K562 (cell line): ENCODE measurements at regions not wholly inside any gene's neighbourhood (a gene's known extent, or its start where the extent isn't known, plus 50 kb on each side); places are given as distances from the start of the nearest gene placed in this dataset.

Experiments used
- ATAC-seq: fragments of 200-7000 bp; cut with Tn5 transposase; 3 replicates; pipeline ENCODE4 v1.9.1; 2020; ENCODE audit warnings: moderate library complexity
- BruUV-seq: library from RNA; stranded (reverse); fragments of 400-500 nt; replicated peaks from 2 replicates; lab custom pipeline; 2021; lab: Mats Ljungman, UMichigan
- CTCF ChIA-PET: fragments of 300-600 bp; formaldehyde crosslinking; extraction: SDS; loops from one replicate; lab custom pipeline; 2021; ENCODE audit warnings: low intra/inter-chr PET ratio; lab: Yijun Ruan, JAX
- POLR2A ChIA-PET: fragments of 300-600, 350-650 bp; sonication (Branson Sonifier 250); formaldehyde crosslinking; extraction: SDS; loops from one replicate; lab custom pipeline; 2021; ENCODE audit warnings: antibody characterized with exemption, inconsistent platforms; lab: Yijun Ruan, JAX
- DNase-seq, 4 experiments: peaks; one replicate each; pipeline versions ENCODE4 v3.0.0 to v3.0.0-alpha.2; 2011 to 2018; ENCODE audit warnings: low spot score in 3 of 4, mixed read lengths in 3 of 4; ENCODE audit errors: extremely low read depth in 1 of 4
- FAIRE-seq: peaks from 2 replicates; lab custom pipeline; 2011; peaks lifted over from hg19 to GRCh38; lab: Jason Lieb, UNC
- H2AFZ ChIP-seq: 2 replicates; pipeline ENCODE4 v1.6.0; 2011; ENCODE audit warnings: low read depth, low read length, control low read depth, inconsistent platforms
- H3K27ac ChIP-seq: fragments of 200-600 bp; 3 replicates; pipeline ENCODE4 v1.8.0; 2011; ENCODE audit warnings: low read depth, mild to moderate bottlenecking, control low read depth, inconsistent platforms, low read length, moderate library complexity, mixed read lengths; ENCODE audit errors: extremely low read depth
- H3K27me3 ChIP-seq, 2 experiments: fragments of 300-600 bp in 1 of 2; 2 replicates in 1 of 2; 3 replicates in 1 of 2; pipeline versions ENCODE4 v1.6.0 to v1.8.0; 2011; ENCODE audit warnings: inconsistent platforms in 2 of 2, low read length in 2 of 2, mild to moderate bottlenecking in 1 of 2, mixed read lengths in 1 of 2, moderate library complexity in 1 of 2; ENCODE audit not compliant: control insufficient read depth in 2 of 2, insufficient read depth in 2 of 2
- H3K36me3 ChIP-seq: fragments of 300-600 bp; 3 replicates; pipeline ENCODE4 v1.8.0; 2011; ENCODE audit warnings: mild to moderate bottlenecking, low read length, inconsistent platforms; ENCODE audit not compliant: control insufficient read depth, insufficient read depth
- H3K4me1 ChIP-seq, 2 experiments: fragments of 200-600 bp in 1 of 2; replicated peaks in 1 of 2; 2 replicates in 1 of 2; 3 replicates in 1 of 2; pipeline versions ENCODE4 v1.5.1 to v1.8.0; 2011; ENCODE audit warnings: inconsistent platforms in 2 of 2, low read length in 2 of 2, mild to moderate bottlenecking in 1 of 2, mixed read lengths in 1 of 2, moderate library complexity in 1 of 2; ENCODE audit not compliant: control insufficient read depth in 2 of 2, insufficient read depth in 2 of 2
- H3K4me2 ChIP-seq: 2 replicates; pipeline ENCODE4 v1.6.1; 2011; ENCODE audit warnings: low read length, control low read depth, inconsistent platforms, mixed read lengths; ENCODE audit not compliant: insufficient read depth
- H3K4me3 ChIP-seq: fragments of 200-600 bp; sonication (generic), shearing (Covaris generic); 2 replicates; pipeline ENCODE4 v1.5.1; 2016; ENCODE audit warnings: control low read depth, inconsistent platforms
- H3K79me2 ChIP-seq: fragments of 200-600 bp; 3 replicates; pipeline ENCODE4 v1.8.0; 2011; ENCODE audit warnings: low read length, inconsistent platforms; ENCODE audit not compliant: control insufficient read depth, insufficient read depth
- H3K9ac ChIP-seq, 2 experiments: 2 replicates each; pipeline versions ENCODE4 v1.6.0 to v1.6.1; 2011; ENCODE audit warnings: low read depth in 2 of 2, low read length in 2 of 2, control low read depth in 1 of 2, inconsistent platforms in 1 of 2, mild to moderate bottlenecking in 1 of 2, mixed read lengths in 1 of 2; ENCODE audit not compliant: insufficient read depth in 1 of 2
- H3K9me1 ChIP-seq: one replicate; pipeline ENCODE4 v1.6.0; 2011; ENCODE audit warnings: inconsistent platforms, mild to moderate bottlenecking, low read length, moderate library complexity; ENCODE audit not compliant: control insufficient read depth, insufficient read depth
- H3K9me3 ChIP-seq: replicated peaks from 2 replicates; pipeline ENCODE4 v1.5.1; 2011; ENCODE audit warnings: low read depth, low read length, inconsistent platforms; ENCODE audit not compliant: control insufficient read depth, insufficient read depth
- H4K20me1 ChIP-seq: replicated peaks from 2 replicates; pipeline ENCODE4 v1.6.1; 2011; ENCODE audit warnings: low read length, inconsistent platforms, mixed read lengths; ENCODE audit not compliant: control insufficient read depth, insufficient read depth
- ATF1 ChIP-seq, 2 experiments: fragments of 450-650 bp in 1 of 2; IDR thresholded peaks; 2 replicates each; pipeline ENCODE4 v1.6.1; 2016; ENCODE audit warnings: missing compliant biosample characterization in 1 of 2, missing genetic modification characterization in 1 of 2
- KLF16 ChIP-seq: IDR thresholded peaks from 2 replicates; pipeline ENCODE4 v1.6.1; 2016; ENCODE audit warnings: antibody characterized with exemption
- NONO ChIP-seq, 2 experiments: fragments of 200-400 bp in 1 of 2; fragments of 450-650 bp in 1 of 2; formaldehyde crosslinking in 1 of 2; IDR thresholded peaks; 2 replicates each; pipeline ENCODE4 v1.6.1; 2017; ENCODE audit warnings: low read depth in 2 of 2, mild to moderate bottlenecking in 2 of 2, moderate library complexity in 2 of 2, low read length in 1 of 2
- RHOXF2B ChIP-seq: fragments of 250-450 bp; sonication (Bioruptor Pico); conservative IDR thresholded peaks from 2 replicates; pipeline ENCODE4 v1.5.1; 2021
- SREBF2 ChIP-seq: sonication (generic); formaldehyde crosslinking; IDR thresholded peaks from 2 replicates; pipeline ENCODE4 v1.4.0; 2020; ENCODE audit warnings: mild to moderate bottlenecking, missing genetic modification reagents
- ZC3H8 ChIP-seq: fragments of 450-650 bp; IDR thresholded peaks from 2 replicates; pipeline ENCODE4 v1.6.1; 2017
- ZNF239 ChIP-seq: fragments of 250-450 bp; sonication (Bioruptor Pico); IDR thresholded peaks from 2 replicates; pipeline ENCODE4 v1.4.0; 2020; ENCODE audit warnings: mild to moderate bottlenecking
- ZSCAN29 ChIP-seq: fragments of 450-650 bp; IDR thresholded peaks from 2 replicates; pipeline ENCODE4 v1.6.1; 2017
- in situ Hi-C: fragments of 300-500 bp; cut with MboI; formaldehyde crosslinking; loops from 4 replicates; pipeline ENCODE4 v1.15.0; 2018; ENCODE audit warnings: inconsistent platforms, mixed read lengths
- intact Hi-C: fragments of 100-400 bp; cut with micrococcal nuclease; formaldehyde crosslinking; loops from 2 replicates; pipeline ENCODE4 v1.14.2; 2022
- TF ChIP-seq, protein P1 (sequence below), 2 experiments: IDR thresholded peaks; 2 replicates each; pipeline ENCODE4 v1.6.1; 2012; ENCODE audit warnings: improper control_type of control experiment in 2 of 2, low read depth in 2 of 2, low read length in 2 of 2, borderline replicate concordance in 1 of 2
- TF ChIP-seq, protein P2 (sequence below): sonication (generic); formaldehyde crosslinking; IDR thresholded peaks from 2 replicates; pipeline ENCODE4 v1.8.1; 2023; ENCODE audit warnings: mild to moderate bottlenecking, missing genetic modification reagents, moderate library complexity
- TF ChIP-seq, protein P3 (sequence below): fragments of 250-450 bp; sonication (Bioruptor Pico); IDR thresholded peaks from 2 replicates; pipeline ENCODE4 v1.5.0; 2021
- TF ChIP-seq, protein P4 (sequence below), 2 experiments: fragments of 450-650 bp in 1 of 2; sonication (generic) in 1 of 2; formaldehyde crosslinking in 1 of 2; IDR thresholded peaks in 1 of 2; conservative IDR thresholded peaks in 1 of 2; 2 replicates each; pipeline versions ENCODE4 v1.6.1 to v1.8.1; 2016 to 2023; ENCODE audit warnings: mild to moderate bottlenecking in 2 of 2, moderate library complexity in 2 of 2, inconsistent platforms in 1 of 2, missing genetic modification reagents in 1 of 2
- TF ChIP-seq, protein P5 (sequence below): fragments of 250-450 bp; sonication (Bioruptor Pico); IDR thresholded peaks from 2 replicates; pipeline ENCODE4 v1.4.0; 2020; ENCODE audit warnings: mild to moderate bottlenecking, moderate library complexity, borderline replicate concordance

- CTCF ChIA-PET: no interaction called here
- POLR2A ChIA-PET: no interaction called here
- intact Hi-C loops: no loop called here
- Histone ChIP-seq H3K36me3 (no peaks in the 10 kb centered on the region), H3K4me3 (no peak overlapping the region), H3K9me1 (no peaks in the 10 kb centered on the region), H3K9me3 (no peaks in the 10 kb centered on the region), H2AFZ (no peak overlapping the region), H3K27ac (no peak overlapping the region), H3K79me2 (no peaks in the 10 kb centered on the region), H3K4me1 (no peaks in the 10 kb centered on the region), H3K9ac (no peak overlapping the region), H4K20me1 (no peaks in the 10 kb centered on the region), H3K27me3 (no peaks in the 10 kb centered on the region), H3K4me2 (no peak overlapping the region)
- TF ChIP-seq ATF1 (CRISPR knock-in tag; IDR thresholded peaks at IDR 0.05): no peak
- no peak for TF ChIP-seq ATF1 (tag; IDR thresholded peaks at IDR 0.05)
- no peak for TF ChIP-seq NONO (IDR thresholded peaks at IDR 0.05; ENCODE audit: low read depth in 2 of 2, low read length in 1 of 2)
- TF ChIP-seq, protein P1, sequence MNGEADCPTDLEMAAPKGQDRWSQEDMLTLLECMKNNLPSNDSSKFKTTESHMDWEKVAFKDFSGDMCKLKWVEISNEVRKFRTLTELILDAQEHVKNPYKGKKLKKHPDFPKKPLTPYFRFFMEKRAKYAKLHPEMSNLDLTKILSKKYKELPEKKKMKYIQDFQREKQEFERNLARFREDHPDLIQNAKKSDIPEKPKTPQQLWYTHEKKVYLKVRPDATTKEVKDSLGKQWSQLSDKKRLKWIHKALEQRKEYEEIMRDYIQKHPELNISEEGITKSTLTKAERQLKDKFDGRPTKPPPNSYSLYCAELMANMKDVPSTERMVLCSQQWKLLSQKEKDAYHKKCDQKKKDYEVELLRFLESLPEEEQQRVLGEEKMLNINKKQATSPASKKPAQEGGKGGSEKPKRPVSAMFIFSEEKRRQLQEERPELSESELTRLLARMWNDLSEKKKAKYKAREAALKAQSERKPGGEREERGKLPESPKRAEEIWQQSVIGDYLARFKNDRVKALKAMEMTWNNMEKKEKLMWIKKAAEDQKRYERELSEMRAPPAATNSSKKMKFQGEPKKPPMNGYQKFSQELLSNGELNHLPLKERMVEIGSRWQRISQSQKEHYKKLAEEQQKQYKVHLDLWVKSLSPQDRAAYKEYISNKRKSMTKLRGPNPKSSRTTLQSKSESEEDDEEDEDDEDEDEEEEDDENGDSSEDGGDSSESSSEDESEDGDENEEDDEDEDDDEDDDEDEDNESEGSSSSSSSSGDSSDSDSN (IDR thresholded peaks at IDR 0.05; ENCODE audit: borderline replicate concordance in 1 of 2, low read depth in 2 of 2, low read length in 2 of 2): no peak
- TF ChIP-seq, protein P2, sequence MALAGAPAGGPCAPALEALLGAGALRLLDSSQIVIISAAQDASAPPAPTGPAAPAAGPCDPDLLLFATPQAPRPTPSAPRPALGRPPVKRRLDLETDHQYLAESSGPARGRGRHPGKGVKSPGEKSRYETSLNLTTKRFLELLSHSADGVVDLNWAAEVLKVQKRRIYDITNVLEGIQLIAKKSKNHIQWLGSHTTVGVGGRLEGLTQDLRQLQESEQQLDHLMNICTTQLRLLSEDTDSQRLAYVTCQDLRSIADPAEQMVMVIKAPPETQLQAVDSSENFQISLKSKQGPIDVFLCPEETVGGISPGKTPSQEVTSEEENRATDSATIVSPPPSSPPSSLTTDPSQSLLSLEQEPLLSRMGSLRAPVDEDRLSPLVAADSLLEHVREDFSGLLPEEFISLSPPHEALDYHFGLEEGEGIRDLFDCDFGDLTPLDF: no peak
- TF ChIP-seq, protein P3, sequence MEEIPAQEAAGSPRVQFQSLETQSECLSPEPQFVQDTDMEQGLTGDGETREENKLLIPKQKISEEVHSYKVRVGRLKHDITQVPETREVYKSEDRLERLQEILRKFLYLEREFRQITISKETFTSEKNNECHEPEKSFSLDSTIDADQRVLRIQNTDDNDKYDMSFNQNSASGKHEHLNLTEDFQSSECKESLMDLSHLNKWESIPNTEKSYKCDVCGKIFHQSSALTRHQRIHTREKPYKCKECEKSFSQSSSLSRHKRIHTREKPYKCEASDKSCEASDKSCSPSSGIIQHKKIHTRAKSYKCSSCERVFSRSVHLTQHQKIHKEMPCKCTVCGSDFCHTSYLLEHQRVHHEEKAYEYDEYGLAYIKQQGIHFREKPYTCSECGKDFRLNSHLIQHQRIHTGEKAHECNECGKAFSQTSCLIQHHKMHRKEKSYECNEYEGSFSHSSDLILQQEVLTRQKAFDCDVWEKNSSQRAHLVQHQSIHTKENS (CRISPR knock-in tag): no peak
- TF ChIP-seq SREBF2 (CRISPR knock-in tag): no peak
- TF ChIP-seq, protein P4, sequence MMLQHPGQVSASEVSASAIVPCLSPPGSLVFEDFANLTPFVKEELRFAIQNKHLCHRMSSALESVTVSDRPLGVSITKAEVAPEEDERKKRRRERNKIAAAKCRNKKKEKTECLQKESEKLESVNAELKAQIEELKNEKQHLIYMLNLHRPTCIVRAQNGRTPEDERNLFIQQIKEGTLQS (IDR thresholded peaks at IDR 0.05): no peak
- TF ChIP-seq, protein P4 (CRISPR knock-in tag; conservative IDR thresholded peaks at IDR 0.05): no peak
- no peak for TF ChIP-seq ZSCAN29
- no peak for TF ChIP-seq ZNF239 (CRISPR knock-in tag)
- TF ChIP-seq RHOXF2B (CRISPR knock-in tag): no peak
- TF ChIP-seq, protein P5, sequence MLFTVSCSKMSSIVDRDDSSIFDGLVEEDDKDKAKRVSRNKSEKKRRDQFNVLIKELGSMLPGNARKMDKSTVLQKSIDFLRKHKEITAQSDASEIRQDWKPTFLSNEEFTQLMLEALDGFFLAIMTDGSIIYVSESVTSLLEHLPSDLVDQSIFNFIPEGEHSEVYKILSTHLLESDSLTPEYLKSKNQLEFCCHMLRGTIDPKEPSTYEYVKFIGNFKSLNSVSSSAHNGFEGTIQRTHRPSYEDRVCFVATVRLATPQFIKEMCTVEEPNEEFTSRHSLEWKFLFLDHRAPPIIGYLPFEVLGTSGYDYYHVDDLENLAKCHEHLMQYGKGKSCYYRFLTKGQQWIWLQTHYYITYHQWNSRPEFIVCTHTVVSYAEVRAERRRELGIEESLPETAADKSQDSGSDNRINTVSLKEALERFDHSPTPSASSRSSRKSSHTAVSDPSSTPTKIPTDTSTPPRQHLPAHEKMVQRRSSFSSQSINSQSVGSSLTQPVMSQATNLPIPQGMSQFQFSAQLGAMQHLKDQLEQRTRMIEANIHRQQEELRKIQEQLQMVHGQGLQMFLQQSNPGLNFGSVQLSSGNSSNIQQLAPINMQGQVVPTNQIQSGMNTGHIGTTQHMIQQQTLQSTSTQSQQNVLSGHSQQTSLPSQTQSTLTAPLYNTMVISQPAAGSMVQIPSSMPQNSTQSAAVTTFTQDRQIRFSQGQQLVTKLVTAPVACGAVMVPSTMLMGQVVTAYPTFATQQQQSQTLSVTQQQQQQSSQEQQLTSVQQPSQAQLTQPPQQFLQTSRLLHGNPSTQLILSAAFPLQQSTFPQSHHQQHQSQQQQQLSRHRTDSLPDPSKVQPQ (CRISPR knock-in tag): no peak
- no peak for TF ChIP-seq ZC3H8
- TF ChIP-seq KLF16: no peak
- no TSS peak for BruUV-seq
- FAIRE-seq (no peak), ATAC-seq (no peak), DNase-seq (no peak)
- in situ Hi-C loops: no loop called here
These were observed 579.4 kb upstream of the ALCAM start for GRCh38 chr3:104787306-104787705.
